Fibroblast of peridontal ligament (primary cell): ENCODE measurements at regions not wholly inside any gene's neighbourhood (a gene's known extent, or its start where the extent isn't known, plus 50 kb on each side); places are given as distances from the start of the nearest gene placed in this dataset.
"Not testable (repeated sequence)": the region's sequence is repeated elsewhere in the genome, so short reads cannot be mapped to it uniquely, and the experiment has no call there.

Experiments used
- DNase-seq: peaks from one replicate; pipeline ENCODE4 v3.0.0-alpha.2; 2010; ENCODE audit errors: extremely low read depth

GRCh38 chr7:112540839-112541577 is 60.2 kb downstream of the LSMEM1 start:
- DNase-seq, result no peak

GRCh38 chr7:112546723-112547513 is 66.1 kb downstream of the LSMEM1 start:
- no peak for DNase-seq

- no peak for DNase-seq
Observed at GRCh38 chr7:112547916-112548315, 67.1 kb downstream of the LSMEM1 start.

GRCh38 chr7:112550468-112551060 is 69.8 kb downstream of the LSMEM1 start:
- DNase-seq, result peak; percentile 83

- DNase-seq, result not testable (repeated sequence)
Observed at GRCh38 chr7:112551521-112551920, 70.7 kb downstream of the LSMEM1 start.

- no peak for DNase-seq
Observed at GRCh38 chr7:112554591-112554990, 73.8 kb downstream of the LSMEM1 start.

- DNase-seq, result no peak
Observed at GRCh38 chr7:112556633-112557032, 75.8 kb downstream of the LSMEM1 start.

GRCh38 chr7:112566442-112567324 is 85.9 kb downstream of the LSMEM1 start:
- no peak for DNase-seq

- no peak for DNase-seq
Observed at GRCh38 chr7:112567388-112567787, 86.6 kb downstream of the LSMEM1 start.

- no peak for DNase-seq
Observed at GRCh38 chr7:112571852-112572607, 91.2 kb downstream of the LSMEM1 start.

GRCh38 chr7:112572669-112573301 is 92.0 kb downstream of the LSMEM1 start:
- no peak for DNase-seq

- DNase-seq, result no peak
Observed at GRCh38 chr7:112573302-112574039, 92.7 kb downstream of the LSMEM1 start.

GRCh38 chr7:112575864-112576263 is 95.1 kb downstream of the LSMEM1 start:
- no peak for DNase-seq

- no peak for DNase-seq
Observed at GRCh38 chr7:112579388-112579787, 98.6 kb downstream of the LSMEM1 start.

- no peak for DNase-seq
Observed at GRCh38 chr7:112580717-112581435, 100.1 kb downstream of the LSMEM1 start.

- DNase-seq, result no peak
Observed at GRCh38 chr7:112581529-112581928, 100.7 kb downstream of the LSMEM1 start.

- no peak for DNase-seq
Observed at GRCh38 chr7:112584290-112584689, 103.5 kb downstream of the LSMEM1 start.

- DNase-seq, result no peak
Observed at GRCh38 chr7:112587504-112587903, 106.7 kb downstream of the LSMEM1 start.
